ENCODE measurements at regions not wholly inside any gene's neighbourhood (a gene's known extent, or its start where the extent isn't known, plus 50 kb on each side); places are given as distances from the start of the nearest gene placed in this dataset.

GRCh38 chr5:110032376-110032775 is 342.6 kb downstream of the MAN2A1 start:
- DNase-seq (ENCODE audit: low spot score) = no peak

- no peak for DNase-seq (ENCODE audit: low spot score)
These were observed 344.4 kb downstream of the MAN2A1 start for GRCh38 chr5:110034056-110034600.

- DNase-seq (ENCODE audit: low spot score) = no peak
These were observed 348.7 kb downstream of the MAN2A1 start for GRCh38 chr5:110038297-110038997.

- DNase-seq (ENCODE audit: low spot score) = no peak
These were observed 350.5 kb downstream of the MAN2A1 start for GRCh38 chr5:110040178-110040577.

- no peak for DNase-seq (ENCODE audit: low spot score)
These were observed 353.3 kb downstream of the MAN2A1 start for GRCh38 chr5:110043025-110043424.

- DNase-seq (ENCODE audit: low spot score) = peak; percentile 21
These were observed 355.4 kb downstream of the MAN2A1 start for GRCh38 chr5:110045158-110045557.

- DNase-seq (ENCODE audit: low spot score) = no peak
These were observed 358.8 kb downstream of the MAN2A1 start for GRCh38 chr5:110048491-110048890.

GRCh38 chr5:110049816-110050215 is 360.1 kb downstream of the MAN2A1 start:
- no peak for DNase-seq (ENCODE audit: low spot score)

GRCh38 chr5:110050640-110051345 is 361.1 kb downstream of the MAN2A1 start:
- DNase-seq (ENCODE audit: low spot score) = no peak

- no peak for DNase-seq (ENCODE audit: low spot score)
These were observed 363.5 kb downstream of the MAN2A1 start for GRCh38 chr5:110053205-110053604.

- no peak for DNase-seq (ENCODE audit: low spot score)
These were observed 364.1 kb downstream of the MAN2A1 start for GRCh38 chr5:110053824-110054223.

- peak; percentile 12 for DNase-seq (ENCODE audit: low spot score)
These were observed 364.5 kb downstream of the MAN2A1 start for GRCh38 chr5:110054240-110054639.

- DNase-seq (ENCODE audit: low spot score) = peak; percentile 35
These were observed 365.6 kb downstream of the MAN2A1 start for GRCh38 chr5:110055302-110055701.

GRCh38 chr5:110056580-110057114 is 366.9 kb downstream of the MAN2A1 start:
- no peak for DNase-seq (ENCODE audit: low spot score)

- DNase-seq (ENCODE audit: low spot score) = no peak
These were observed 368.4 kb downstream of the MAN2A1 start for GRCh38 chr5:110058175-110058574.

GRCh38 chr5:110062246-110062645 is 372.5 kb downstream of the MAN2A1 start:
- DNase-seq (ENCODE audit: low spot score) = no peak

GRCh38 chr5:110063640-110064602 is 374.2 kb downstream of the MAN2A1 start:
- peak; percentile 39 for DNase-seq (ENCODE audit: low spot score)

- DNase-seq (ENCODE audit: low spot score) = no peak
These were observed 375.0 kb downstream of the MAN2A1 start for GRCh38 chr5:110064603-110065268.

GRCh38 chr5:110070836-110071235 is 381.1 kb downstream of the MAN2A1 start:
- no peak for DNase-seq (ENCODE audit: low spot score)

- DNase-seq (ENCODE audit: low spot score) = no peak
These were observed 382.9 kb downstream of the MAN2A1 start for GRCh38 chr5:110072651-110073050.

GRCh38 chr5:110073534-110073933 is 383.8 kb downstream of the MAN2A1 start:
- no peak for DNase-seq (ENCODE audit: low spot score)

Data from AG08395 (cell line).